ENCODE measurements at regions not wholly inside any gene's neighbourhood (a gene's known extent, or its start where the extent isn't known, plus 50 kb on each side); places are given as distances from the start of the nearest gene placed in this dataset.

DNA sequence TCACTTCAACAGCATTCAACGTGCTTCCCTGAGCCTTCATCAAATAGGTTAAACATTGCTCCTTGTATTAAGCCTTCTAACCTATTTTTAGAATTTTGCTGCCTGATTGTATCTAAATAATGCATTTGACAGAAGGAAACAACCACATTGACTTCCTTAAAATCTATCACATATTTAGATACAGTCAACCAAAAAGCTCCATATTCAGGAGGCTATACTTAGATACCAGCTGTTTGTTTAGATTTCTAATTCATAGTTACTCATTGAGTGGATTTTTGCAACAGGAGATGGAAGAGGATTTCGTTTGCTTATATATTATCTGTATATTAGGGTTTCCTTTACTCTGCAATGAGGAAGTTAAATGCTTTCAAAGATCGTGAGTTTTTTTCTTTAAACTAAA, 241.1 kb upstream of the PPP1R2C start:
- Histone ChIP-seq H3K79me2 (ENCODE audit: insufficient read depth, low read length) (no peaks in the 10 kb centered on the region), H3K36me3 (ENCODE audit: insufficient read depth, low read length) (no peaks in the 10 kb centered on the region), H3K4me3 (ENCODE audit: low read depth in 1 of 2, low read length in 2 of 2) (no peak overlapping the region), H4K20me1 (ENCODE audit: insufficient read depth, low read length) (no peaks in the 10 kb centered on the region), H3K27me3 (ENCODE audit: insufficient read depth, low read length, poor library complexity) (no peaks in the 10 kb centered on the region), H3K9ac (ENCODE audit: low read depth, low read length) (no peak overlapping the region), H3K9me3 (ENCODE audit: insufficient read depth, low read length, severe bottlenecking) (peaks cover 11% of the 10 kb centered on the region), H2AFZ (ENCODE audit: low read depth, low read length) (no peak overlapping the region), H3K27ac (ENCODE audit: low read length) (no peak overlapping the region), H3K4me2 (ENCODE audit: insufficient read depth, low read length) (no peak overlapping the region), H3K4me1 (ENCODE audit: insufficient read depth, low read length) (0 out of 2 replicates have a peak, but pooled peaks cover 3% of the 10 kb centered on the region)
- DNase-seq (no peak), ATAC-seq (ENCODE audit: insufficient read depth, low read depth) (no peak)
- TF ChIP-seq EZH2 (IDR thresholded peaks at IDR 0.05; ENCODE audit: borderline replicate concordance, low read depth, low read length, severe bottlenecking) (no peak), CTCF (IDR thresholded peaks at IDR 0.05; ENCODE audit: borderline replicate concordance, extremely low read depth, low read length, poor library complexity, severe bottlenecking) (no peak)

- no peaks in the 10 kb centered on the region for H3K36me3 ChIP-seq (ENCODE audit: insufficient read depth, low read length)
- no peaks in the 10 kb centered on the region for H3K79me2 ChIP-seq (ENCODE audit: insufficient read depth, low read length)
- H3K27ac ChIP-seq (ENCODE audit: low read length) = no peak overlapping the region
- no peak overlapping the region for H3K9ac ChIP-seq (ENCODE audit: low read depth, low read length)
- ATAC-seq (ENCODE audit: insufficient read depth, low read depth) (no peak), DNase-seq (no peak)
- no peaks in the 10 kb centered on the region for H4K20me1 ChIP-seq (ENCODE audit: insufficient read depth, low read length)
- no peak overlapping the region for H2AFZ ChIP-seq (ENCODE audit: low read depth, low read length)
- H3K4me3 ChIP-seq (ENCODE audit: low read depth in 1 of 2, low read length in 2 of 2) = no peak overlapping the region
- H3K4me1 ChIP-seq (ENCODE audit: insufficient read depth, low read length) = no peaks in the 10 kb centered on the region
- TF ChIP-seq CTCF (IDR thresholded peaks at IDR 0.05; ENCODE audit: borderline replicate concordance, extremely low read depth, low read length, poor library complexity, severe bottlenecking) = no peak
- no peak for TF ChIP-seq EZH2 (IDR thresholded peaks at IDR 0.05; ENCODE audit: borderline replicate concordance, low read depth, low read length, severe bottlenecking)
- no peaks in the 10 kb centered on the region for H3K27me3 ChIP-seq (ENCODE audit: insufficient read depth, low read length, poor library complexity)
- H3K9me3 ChIP-seq (ENCODE audit: insufficient read depth, low read length, severe bottlenecking) = peaks cover 26% of the 10 kb centered on the region
- no peak overlapping the region for H3K4me2 ChIP-seq (ENCODE audit: insufficient read depth, low read length)
Observed at GRCh38 chrX:43025806-43026315, 247.9 kb upstream of the PPP1R2C start.

GRCh38 chrX:43064096-43064495, 286.1 kb upstream of the PPP1R2C start:
- no peak for DNase-seq

More at GRCh38 chrX:43064096-43064495, 286.1 kb upstream of the PPP1R2C start:
- Histone ChIP-seq H3K9ac (ENCODE audit: low read depth, low read length) (no peak overlapping the region), H3K36me3 (ENCODE audit: insufficient read depth, low read length) (no peaks in the 10 kb centered on the region), H3K4me3 (ENCODE audit: low read depth in 1 of 2, low read length in 2 of 2) (no peak overlapping the region), H3K79me2 (ENCODE audit: insufficient read depth, low read length) (no peaks in the 10 kb centered on the region), H2AFZ (ENCODE audit: low read depth, low read length) (no peak overlapping the region), H4K20me1 (ENCODE audit: insufficient read depth, low read length) (no peaks in the 10 kb centered on the region), H3K27ac (ENCODE audit: low read length) (no peak overlapping the region), H3K27me3 (ENCODE audit: insufficient read depth, low read length, poor library complexity) (no peaks in the 10 kb centered on the region), H3K4me1 (ENCODE audit: insufficient read depth, low read length) (no peaks in the 10 kb centered on the region), H3K9me3 (ENCODE audit: insufficient read depth, low read length, severe bottlenecking) (no peaks in the 10 kb centered on the region), H3K4me2 (ENCODE audit: insufficient read depth, low read length) (no peak overlapping the region)
- ATAC-seq (ENCODE audit: insufficient read depth, low read depth) = no peak
- TF ChIP-seq EZH2 (IDR thresholded peaks at IDR 0.05; ENCODE audit: borderline replicate concordance, low read depth, low read length, severe bottlenecking) (no peak), CTCF (IDR thresholded peaks at IDR 0.05; ENCODE audit: borderline replicate concordance, extremely low read depth, low read length, poor library complexity, severe bottlenecking) (no peak)
